ENCODE measurements at regions not wholly inside any gene's neighbourhood (a gene's known extent, or its start where the extent isn't known, plus 50 kb on each side); places are given as distances from the start of the nearest gene placed in this dataset.

DNA sequence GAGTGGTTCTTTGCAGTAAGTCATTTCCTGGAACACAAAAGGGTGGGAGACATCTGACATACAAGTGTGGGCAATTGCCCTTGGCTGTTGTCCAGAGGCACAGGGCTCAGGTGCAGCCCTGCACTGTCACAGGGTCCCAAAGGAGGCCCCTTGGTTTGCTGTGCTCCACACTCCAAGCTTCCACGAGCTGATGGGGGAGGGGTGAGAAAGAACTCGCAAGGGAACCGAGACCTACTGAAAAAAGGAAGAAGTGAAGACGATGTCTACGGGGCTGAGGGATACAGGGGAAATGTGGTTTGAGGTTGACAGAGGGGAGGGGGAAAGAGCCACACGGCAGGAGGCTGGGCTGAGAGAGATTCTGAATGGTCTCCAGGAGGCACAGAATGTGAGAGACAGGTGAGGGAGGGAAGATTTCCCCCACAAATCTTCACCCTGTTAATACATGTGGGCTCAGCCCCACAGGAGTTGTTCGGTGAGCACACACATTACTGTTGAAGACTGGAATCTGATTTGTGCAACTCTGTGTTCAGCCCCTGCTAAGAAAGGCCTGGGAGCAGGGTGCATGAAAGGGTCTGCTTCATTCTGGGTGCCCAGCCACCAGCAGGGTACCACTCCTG, 123.4 kb downstream of the LY86 start:
- TF ChIP-seq CTCF (IDR thresholded peaks at IDR 0.05), result no peak
- DNase-seq (ENCODE audit: low spot score) (no peak), ATAC-seq (ENCODE audit: low FRiP score) (no peak)

GRCh38 chr6:6712449-6713403, 124.2 kb downstream of the LY86 start:
- no peak for TF ChIP-seq CTCF (IDR thresholded peaks at IDR 0.05)
- DNase-seq (ENCODE audit: low spot score) (no peak), ATAC-seq (ENCODE audit: low FRiP score) (peak; percentile 68)

GRCh38 chr6:6713657-6714056, 125.1 kb downstream of the LY86 start:
- DNase-seq (ENCODE audit: low spot score), result no peak

DNA sequence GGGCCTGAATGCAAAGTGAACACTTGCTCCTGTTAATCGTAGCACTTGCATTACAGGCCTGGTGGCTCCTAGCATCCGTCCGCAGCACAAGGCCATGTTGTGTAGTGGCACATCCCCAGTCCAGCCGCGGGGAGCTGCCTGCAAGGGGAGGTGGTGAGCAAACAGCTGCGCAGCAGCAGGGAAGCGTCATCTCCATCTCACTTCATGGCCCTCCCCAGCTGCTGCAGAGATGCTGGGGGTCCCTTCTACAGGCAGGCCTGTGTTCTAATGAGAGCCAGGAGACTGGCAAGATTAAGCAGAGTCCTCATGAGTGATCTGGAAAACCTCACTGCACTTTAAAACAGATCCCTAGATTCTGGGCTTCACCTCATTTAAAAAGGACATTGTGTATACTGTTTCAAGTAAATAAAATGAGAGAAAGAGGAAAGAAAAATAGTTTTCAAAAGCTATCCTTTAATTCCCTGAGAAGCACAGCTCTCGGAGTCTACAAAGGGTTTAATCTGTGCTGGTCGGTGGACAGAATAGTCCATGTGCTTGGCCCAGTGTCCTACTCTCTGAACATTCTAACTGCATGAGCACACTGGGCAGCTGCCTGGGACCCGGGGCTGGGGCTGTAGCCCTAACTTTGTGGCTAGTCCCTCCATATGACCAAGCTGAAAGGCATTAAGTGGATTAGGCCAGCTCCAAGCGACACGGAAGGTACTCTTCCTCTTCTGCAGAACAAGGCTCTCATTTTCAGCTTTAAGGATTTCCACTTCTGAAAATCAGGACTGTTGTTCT, 125.8 kb downstream of the LY86 start:
- no peak for TF ChIP-seq CTCF (IDR thresholded peaks at IDR 0.05)
- DNase-seq (ENCODE audit: low spot score) (no peak), ATAC-seq (ENCODE audit: low FRiP score) (no peak)

More at GRCh38 chr6:6713657-6714056, 125.1 kb downstream of the LY86 start:
- TF ChIP-seq CTCF (IDR thresholded peaks at IDR 0.05), result no peak
- no peak for ATAC-seq (ENCODE audit: low FRiP score)

DNA sequence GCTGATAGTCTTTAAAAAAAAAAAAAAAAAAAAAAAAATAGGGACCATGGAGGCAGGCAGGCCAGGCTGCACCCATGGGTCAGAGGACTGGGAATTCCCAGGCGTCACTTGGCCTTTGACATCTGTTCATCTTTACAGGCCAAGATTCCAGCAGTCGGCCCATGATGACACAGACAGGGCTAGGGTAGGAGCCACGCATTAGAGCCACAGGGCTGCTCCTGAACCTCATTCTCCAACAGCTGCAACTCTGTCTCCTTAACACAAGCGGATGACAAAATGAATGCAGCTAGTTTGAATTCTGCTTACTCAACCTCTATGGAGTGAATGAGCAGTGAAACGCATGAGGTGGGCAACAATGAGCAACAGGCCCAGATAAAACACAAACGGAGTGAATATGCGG, 126.4 kb downstream of the LY86 start:
- TF ChIP-seq CTCF (IDR thresholded peaks at IDR 0.05), result no peak
- DNase-seq (ENCODE audit: low spot score), result no peak
- ATAC-seq (ENCODE audit: low FRiP score), result no peak

DNA sequence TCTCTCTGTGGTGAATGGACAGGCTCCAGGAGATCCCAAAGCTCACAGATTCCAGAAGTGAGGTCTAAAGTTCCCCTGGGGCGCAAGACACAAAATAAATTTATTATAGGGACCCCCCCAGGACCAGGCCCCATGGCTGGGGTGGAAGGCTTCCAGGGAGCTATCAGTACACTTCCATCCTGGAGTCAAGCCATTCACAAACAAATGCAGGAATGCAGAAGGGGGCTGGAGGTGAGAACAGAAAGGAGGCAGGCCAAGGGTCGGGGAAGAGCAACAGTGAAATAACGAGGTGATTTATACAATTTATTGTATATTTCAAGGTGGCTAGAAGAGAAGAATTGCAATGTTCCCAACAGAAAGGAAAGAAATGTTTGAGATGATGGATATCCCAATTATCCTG, 126.9 kb downstream of the LY86 start:
- TF ChIP-seq CTCF (IDR thresholded peaks at IDR 0.05), result no peak
- DNase-seq (ENCODE audit: low spot score), result no peak
- ATAC-seq (ENCODE audit: low FRiP score), result no peak
